Testis (tissue), 2 donors: ENCODE measurements at regions not wholly inside any gene's neighbourhood (a gene's known extent, or its start where the extent isn't known, plus 50 kb on each side); places are given as distances from the start of the nearest gene placed in this dataset.

ENCODE experiments used
- DNase-seq: peaks from one replicate; pipeline ENCODE4 v3.0.0-alpha.2; 2019
- H3K27ac ChIP-seq, 2 donors: fragments of 200-600 bp; sonication (generic); one replicate each; pipeline ENCODE4 v1.5.1; 2019
- H3K27me3 ChIP-seq: fragments of 200-600 bp; sonication (generic); one replicate; pipeline ENCODE4 v1.5.1; 2019
- H3K36me3 ChIP-seq: fragments of 200-600 bp; sonication (generic); one replicate; pipeline ENCODE4 v1.5.1; 2017; ENCODE audit warnings: low read depth; ENCODE audit errors: missing control alignments
- H3K4me1 ChIP-seq: fragments of 200-600 bp; sonication (generic); one replicate; pipeline ENCODE4 v1.5.1; 2019
- H3K4me3 ChIP-seq, 2 donors: fragments of 200-600 bp; sonication (generic); one replicate each; pipeline ENCODE4 v1.5.1; 2017 to 2019
- H3K9me3 ChIP-seq: fragments of 200-600 bp; sonication (generic); one replicate; pipeline ENCODE4 v1.5.1; 2017
- POLR2A ChIP-seq: fragments of 450-650 bp; IDR thresholded peaks from one replicate; pipeline ENCODE4 v1.6.1; 2017; ENCODE audit warnings: antibody characterized with exemption, mild to moderate bottlenecking, moderate library complexity
- WGBS, 2 donors: methylation state at CpG; one replicate each; pipeline ENCODE4 v1.1.5; 2018; 5-methylcytosine and 5-hydroxymethylcytosine counted together
- intact Hi-C: fragments of 100-400 bp; cut with DNase I; formaldehyde crosslinking; loops from one replicate; pipeline ENCODE4 v1.15.1; 2023; ENCODE audit warnings: low total_unique reads
- TF ChIP-seq, protein P1 (sequence below), 3 experiments: fragments of 450-650 bp in 2 of 3; fragments of 200-600 bp in 1 of 3; sonication (generic) in 1 of 3; IDR thresholded peaks; one replicate each; pipeline ENCODE4 v1.5.1; 2016 to 2019; ENCODE audit warnings: antibody characterized with exemption in 3 of 3, mild to moderate bottlenecking in 2 of 3, moderate library complexity in 1 of 3

DNA sequence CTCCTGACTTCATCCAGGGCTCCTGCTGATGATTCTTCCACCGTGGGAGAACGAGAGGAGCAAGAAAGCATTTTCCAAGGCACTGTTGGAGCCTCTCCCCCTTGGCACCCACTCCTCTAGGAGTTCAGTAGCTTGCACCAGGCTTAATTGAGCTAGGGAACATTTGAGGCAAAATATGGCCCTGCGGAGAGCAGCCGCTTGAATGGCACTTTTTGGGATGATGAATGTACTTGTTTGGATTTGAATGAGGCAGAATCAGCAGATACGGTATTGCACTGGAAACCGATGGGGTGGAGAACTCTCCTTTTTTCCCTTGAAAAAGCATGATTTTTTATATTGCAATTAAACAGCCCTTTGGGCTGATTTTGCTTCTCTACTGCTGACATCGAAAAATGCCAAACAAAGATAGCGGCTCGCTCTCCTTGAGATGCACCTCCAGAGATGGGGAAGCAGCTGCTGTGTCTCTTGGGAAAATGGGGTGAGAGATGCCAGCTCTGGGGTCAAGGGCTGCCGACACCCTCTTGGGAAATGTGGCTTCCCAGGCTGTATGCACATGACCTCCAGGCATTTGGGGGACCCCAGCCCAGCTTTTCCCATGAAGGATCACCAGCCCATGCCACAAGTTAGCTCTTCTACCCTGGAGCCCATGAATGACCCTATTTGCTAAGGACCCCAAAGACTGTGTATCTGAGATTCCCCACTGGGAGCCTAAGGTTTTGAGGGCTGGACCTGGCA lies 55.4 kb upstream of the LRP8 start:
- no peak for DNase-seq
- H3K36me3 ChIP-seq = no peaks in the 10 kb centered on the region
- intact Hi-C loops = no loop called here
- 84 to 85% methylated on average over 8 to 10 of the region's 10 CpGs for WGBS, 2 donors
- no peak overlapping the region for H3K27ac ChIP-seq
- H3K9me3 ChIP-seq = no peaks in the 10 kb centered on the region
- no peak overlapping the region for H3K4me3 ChIP-seq
- H3K27me3 ChIP-seq = no peaks in the 10 kb centered on the region
- H3K4me1 ChIP-seq = peaks cover 17% of the 10 kb centered on the region
- TF ChIP-seq, protein P1, sequence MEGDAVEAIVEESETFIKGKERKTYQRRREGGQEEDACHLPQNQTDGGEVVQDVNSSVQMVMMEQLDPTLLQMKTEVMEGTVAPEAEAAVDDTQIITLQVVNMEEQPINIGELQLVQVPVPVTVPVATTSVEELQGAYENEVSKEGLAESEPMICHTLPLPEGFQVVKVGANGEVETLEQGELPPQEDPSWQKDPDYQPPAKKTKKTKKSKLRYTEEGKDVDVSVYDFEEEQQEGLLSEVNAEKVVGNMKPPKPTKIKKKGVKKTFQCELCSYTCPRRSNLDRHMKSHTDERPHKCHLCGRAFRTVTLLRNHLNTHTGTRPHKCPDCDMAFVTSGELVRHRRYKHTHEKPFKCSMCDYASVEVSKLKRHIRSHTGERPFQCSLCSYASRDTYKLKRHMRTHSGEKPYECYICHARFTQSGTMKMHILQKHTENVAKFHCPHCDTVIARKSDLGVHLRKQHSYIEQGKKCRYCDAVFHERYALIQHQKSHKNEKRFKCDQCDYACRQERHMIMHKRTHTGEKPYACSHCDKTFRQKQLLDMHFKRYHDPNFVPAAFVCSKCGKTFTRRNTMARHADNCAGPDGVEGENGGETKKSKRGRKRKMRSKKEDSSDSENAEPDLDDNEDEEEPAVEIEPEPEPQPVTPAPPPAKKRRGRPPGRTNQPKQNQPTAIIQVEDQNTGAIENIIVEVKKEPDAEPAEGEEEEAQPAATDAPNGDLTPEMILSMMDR (IDR thresholded peaks at IDR 0.05) = no peak
- no peak for TF ChIP-seq POLR2A

DNA sequence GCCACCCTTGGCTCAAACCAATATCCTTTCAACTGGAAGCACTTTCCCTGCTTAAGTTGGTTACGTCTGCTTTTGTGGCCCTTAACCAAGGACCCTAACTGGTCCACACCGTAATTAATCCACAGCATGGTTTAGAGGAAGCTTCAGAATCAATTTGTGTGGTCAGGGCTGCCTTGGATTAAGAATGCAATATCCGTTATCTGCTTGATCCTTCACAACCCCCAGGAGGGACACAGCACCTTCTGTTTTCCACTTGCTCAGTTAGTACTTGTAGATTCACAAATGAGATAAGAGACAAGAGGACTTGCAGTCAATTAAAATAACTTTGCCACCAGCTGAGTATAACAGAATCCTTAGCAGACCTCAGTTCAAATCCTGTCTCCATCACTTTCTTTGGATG lies 56.9 kb upstream of the LRP8 start:
- no peak for TF ChIP-seq POLR2A
- TF ChIP-seq, protein P1 (IDR thresholded peaks at IDR 0.05) = no peak
- Histone ChIP-seq H3K4me1 (peaks cover 9% of the 10 kb centered on the region), H3K27ac (no peak overlapping the region), H3K9me3 (no peaks in the 10 kb centered on the region), H3K4me3 (no peak overlapping the region), H3K27me3 (no peaks in the 10 kb centered on the region), H3K36me3 (no peaks in the 10 kb centered on the region)
- WGBS, 2 donors = 90 to 95% methylated on average over 3 of the region's 3 CpGs
- intact Hi-C loops = no loop called here
- DNase-seq = no peak

DNA sequence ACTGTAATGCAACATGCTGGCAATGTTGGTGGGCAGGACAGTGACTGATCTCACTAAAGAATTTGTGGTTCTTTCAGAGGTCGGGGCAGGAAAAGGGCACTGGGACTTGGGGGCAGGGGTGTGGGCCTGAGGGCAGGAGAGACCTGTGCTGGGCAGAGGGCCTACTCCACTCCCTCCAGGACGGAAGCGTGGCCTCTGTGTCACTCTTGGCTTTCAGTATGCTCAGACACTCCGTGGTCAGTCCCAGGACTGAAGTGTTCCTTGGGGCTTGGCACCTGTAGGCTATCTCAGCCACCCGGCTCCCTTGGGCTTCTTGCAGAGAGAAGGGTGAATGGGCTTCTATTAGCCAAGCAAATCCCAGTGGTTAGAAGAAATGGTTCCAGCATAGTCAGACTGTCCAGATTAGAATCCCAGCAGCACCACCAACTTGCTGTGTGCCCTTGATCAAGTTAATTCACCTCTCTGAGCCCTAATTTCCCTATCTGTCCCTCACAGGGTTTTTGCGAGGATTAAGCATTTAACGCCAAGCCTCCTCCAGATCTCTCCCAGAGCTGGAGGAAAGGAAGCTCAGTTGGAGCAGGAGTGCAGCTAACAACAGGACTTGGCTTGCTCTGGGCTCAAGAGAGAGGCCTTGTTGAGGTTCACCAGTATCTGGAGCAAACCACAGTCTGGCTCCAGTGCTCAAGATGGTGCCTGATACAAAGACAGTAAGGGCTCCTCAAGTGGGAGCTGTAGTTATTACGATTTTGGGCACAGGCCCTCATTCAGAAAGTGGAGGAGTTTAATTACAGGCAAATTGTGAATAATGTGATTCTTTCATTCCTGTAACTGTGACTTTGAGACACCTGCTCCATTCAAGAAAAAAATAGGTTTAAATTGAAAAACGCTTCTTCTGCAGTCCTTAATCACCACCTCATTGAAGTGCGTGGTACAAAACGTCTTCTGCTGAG lies 57.7 kb upstream of the LRP8 start:
- WGBS, 2 donors = 64 to 67% methylated on average over 11 of the region's 11 CpGs
- TF ChIP-seq POLR2A = no peak
- TF ChIP-seq, protein P1 (IDR thresholded peaks at IDR 0.05) = no peak
- DNase-seq = no peak
- Histone ChIP-seq H3K27me3 (no peaks in the 10 kb centered on the region), H3K4me3 (no peak overlapping the region), H3K4me1 (peaks cover 11% of the 10 kb centered on the region), H3K9me3 (no peaks in the 10 kb centered on the region), H3K36me3 (no peaks in the 10 kb centered on the region), H3K27ac (peak overlapping the region in 1 of 2 donors; percentile 1)
- intact Hi-C loops = no loop called here

GRCh38 chr1:53388963-53389362 lies 61.1 kb upstream of the LRP8 start:
- DNase-seq = no peak
- Histone ChIP-seq H3K4me1 (peaks cover 7% of the 10 kb centered on the region), H3K9me3 (no peaks in the 10 kb centered on the region), H3K36me3 (no peaks in the 10 kb centered on the region), H3K27ac (no peak overlapping the region), H3K27me3 (no peaks in the 10 kb centered on the region), H3K4me3 (no peak overlapping the region)
- intact Hi-C loops = no loop called here
- WGBS, 2 donors = 90 to 93% methylated on average over 4 of the region's 4 CpGs
- TF ChIP-seq, protein P1 (IDR thresholded peaks at IDR 0.05) = no peak
- no peak for TF ChIP-seq POLR2A
